ENCODE measurements at regions not wholly inside any gene's neighbourhood (a gene's known extent, or its start where the extent isn't known, plus 50 kb on each side); places are given as distances from the start of the nearest gene placed in this dataset.

- TF ChIP-seq CTCF (IDR thresholded peaks at IDR 0.05), result no peak
- no peak for TF ChIP-seq EZH2 (IDR thresholded peaks at IDR 0.05)
Measured at GRCh38 chr20:60806824-60807223, 445.2 kb upstream of the CDH4 start.
